ENCODE measurements at regions not wholly inside any gene's neighbourhood (a gene's known extent, or its start where the extent isn't known, plus 50 kb on each side); places are given as distances from the start of the nearest gene placed in this dataset.

GRCh38 chr9:79369676-79370075 lies 202.1 kb upstream of the TLE4 start:
- Mint-ChIP-seq H3K4me3 (no peak overlapping the region), H3K36me3 (no peaks in the 10 kb centered on the region), H3K27me3 (peaks cover 7 to 8% of the 10 kb centered on the region in 2 donors), H3K27ac (no peak overlapping the region), H3K4me1 (ENCODE audit: low read depth in 2 of 2) (no peaks in the 10 kb centered on the region), H3K9me3 (no peaks in the 10 kb centered on the region)
- no peak for DNase-seq (ENCODE audit: low spot score)
- ATAC-seq = no peak

DNA sequence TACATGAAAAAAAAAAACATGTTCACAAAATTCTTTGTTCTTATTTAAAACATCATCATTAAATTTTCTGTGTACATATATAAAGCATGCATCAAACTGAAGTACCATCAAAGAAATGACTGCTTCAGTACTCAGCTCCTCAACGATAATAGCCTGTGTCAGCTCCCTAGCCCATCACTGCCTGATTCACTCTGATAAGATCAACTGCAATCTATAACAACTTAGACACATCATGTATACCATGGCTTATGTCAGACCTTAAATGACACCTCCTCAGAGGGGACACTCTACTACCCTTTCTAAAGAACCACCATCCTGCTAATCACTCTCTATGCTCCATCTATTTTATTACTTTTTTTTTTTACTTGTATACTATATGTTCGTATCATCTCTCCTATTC lies 200.5 kb upstream of the TLE4 start:
- ATAC-seq = no peak
- Mint-ChIP-seq H3K27me3 (peaks cover 11 to 13% of the 10 kb centered on the region in 2 donors), H3K27ac (no peak overlapping the region), H3K36me3 (no peaks in the 10 kb centered on the region), H3K4me1 (ENCODE audit: low read depth in 2 of 2) (no peaks in the 10 kb centered on the region), H3K4me3 (no peak overlapping the region), H3K9me3 (no peaks in the 10 kb centered on the region)
- no peak for DNase-seq (ENCODE audit: low spot score)

DNA sequence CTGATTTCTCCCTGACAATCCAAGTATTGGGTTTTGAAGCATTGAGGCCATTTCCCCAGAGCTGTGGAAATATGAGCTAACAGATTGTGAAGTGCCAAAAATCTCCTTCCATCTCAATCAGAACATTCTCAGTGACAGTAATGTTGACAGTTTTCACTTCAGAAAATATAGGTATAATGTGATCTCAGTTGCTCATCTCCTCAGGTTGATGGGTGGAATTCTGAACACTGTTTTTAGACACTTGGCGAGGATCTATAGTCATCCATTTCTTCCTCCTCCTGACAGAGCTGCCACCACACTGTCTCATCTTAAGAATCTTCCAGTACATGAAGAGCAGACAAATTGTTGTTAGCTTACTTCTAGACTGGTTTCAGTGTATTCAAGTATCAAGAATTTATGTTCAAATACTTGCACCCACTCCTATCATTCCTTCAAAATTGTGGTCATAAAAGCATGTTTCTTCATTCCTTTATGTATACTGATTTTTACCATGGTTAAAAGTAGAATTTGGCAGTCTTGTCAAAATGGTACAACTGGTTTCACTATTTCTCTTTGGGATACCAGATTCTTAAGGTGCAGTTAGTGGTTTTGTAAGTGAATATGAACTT lies 199.7 kb upstream of the TLE4 start:
- H3K4me1 Mint-ChIP-seq (ENCODE audit: low read depth in 2 of 2) = no peaks in the 10 kb centered on the region
- DNase-seq (ENCODE audit: low spot score) = no peak
- peaks cover 1% of the 10 kb centered on the region for H3K9me3 Mint-ChIP-seq
- H3K27ac Mint-ChIP-seq = no peak overlapping the region
- peaks cover 13% of the 10 kb centered on the region in 2 donors for H3K27me3 Mint-ChIP-seq
- H3K4me3 Mint-ChIP-seq = no peak overlapping the region
- ATAC-seq = no peak
- no peaks in the 10 kb centered on the region for H3K36me3 Mint-ChIP-seq

- Mint-ChIP-seq H3K27ac (no peak overlapping the region), H3K27me3 (peaks cover 20 to 21% of the 10 kb centered on the region in 2 donors), H3K36me3 (no peaks in the 10 kb centered on the region), H3K4me1 (ENCODE audit: low read depth in 2 of 2) (no peaks in the 10 kb centered on the region), H3K4me3 (no peak overlapping the region), H3K9me3 (peaks cover 3% of the 10 kb centered on the region)
- ATAC-seq (no peak), DNase-seq (ENCODE audit: low spot score) (no peak)
Measured at GRCh38 chr9:79377339-79377855, 194.4 kb upstream of the TLE4 start.

DNA sequence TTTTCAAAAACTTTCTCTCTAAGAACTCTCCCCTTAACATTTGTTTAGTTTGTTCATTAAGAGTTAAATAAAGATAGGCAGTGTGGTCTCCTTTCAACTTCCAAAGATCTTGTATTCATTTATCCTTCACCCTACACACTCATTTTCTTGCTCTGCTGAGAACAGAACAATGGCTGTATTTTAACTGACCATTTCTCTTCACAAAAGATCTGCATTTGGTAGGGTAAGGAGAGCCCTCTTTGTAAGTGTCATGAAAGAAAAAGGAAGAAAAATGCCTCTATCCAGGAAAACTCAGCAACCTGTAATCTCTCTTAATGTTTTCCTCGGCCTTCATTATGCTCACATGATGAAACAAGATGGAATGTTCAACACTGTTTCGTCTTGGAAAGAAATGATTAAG lies 193.7 kb upstream of the TLE4 start:
- no peak overlapping the region for H3K27ac Mint-ChIP-seq
- no peak overlapping the region for H3K4me3 Mint-ChIP-seq
- H3K4me1 Mint-ChIP-seq (ENCODE audit: low read depth in 2 of 2) = no peaks in the 10 kb centered on the region
- no peaks in the 10 kb centered on the region for H3K36me3 Mint-ChIP-seq
- peaks cover 20 to 23% of the 10 kb centered on the region in 2 donors for H3K27me3 Mint-ChIP-seq
- peaks cover 3% of the 10 kb centered on the region for H3K9me3 Mint-ChIP-seq
- no peak for ATAC-seq
- DNase-seq (ENCODE audit: low spot score) = no peak

GRCh38 chr9:79382044-79382443 lies 189.7 kb upstream of the TLE4 start:
- DNase-seq (ENCODE audit: low spot score) (no peak), ATAC-seq (no peak)
- no peak overlapping the region for H3K4me3 Mint-ChIP-seq
- H3K36me3 Mint-ChIP-seq = no peaks in the 10 kb centered on the region
- H3K27me3 Mint-ChIP-seq = peaks cover 17 to 25% of the 10 kb centered on the region in 2 donors
- no peak overlapping the region for H3K27ac Mint-ChIP-seq
- H3K4me1 Mint-ChIP-seq (ENCODE audit: low read depth in 2 of 2) = no peaks in the 10 kb centered on the region
- peaks cover 1% of the 10 kb centered on the region for H3K9me3 Mint-ChIP-seq

- Mint-ChIP-seq H3K36me3 (no peaks in the 10 kb centered on the region), H3K4me3 (no peak overlapping the region), H3K4me1 (ENCODE audit: low read depth in 2 of 2) (no peaks in the 10 kb centered on the region), H3K27me3 (peaks cover 16 to 25% of the 10 kb centered on the region in 2 donors), H3K9me3 (no peaks in the 10 kb centered on the region), H3K27ac (no peak overlapping the region)
- DNase-seq (ENCODE audit: low spot score) (no peak), ATAC-seq (no peak)
Measured at GRCh38 chr9:79382458-79382857, 189.3 kb upstream of the TLE4 start.

DNA sequence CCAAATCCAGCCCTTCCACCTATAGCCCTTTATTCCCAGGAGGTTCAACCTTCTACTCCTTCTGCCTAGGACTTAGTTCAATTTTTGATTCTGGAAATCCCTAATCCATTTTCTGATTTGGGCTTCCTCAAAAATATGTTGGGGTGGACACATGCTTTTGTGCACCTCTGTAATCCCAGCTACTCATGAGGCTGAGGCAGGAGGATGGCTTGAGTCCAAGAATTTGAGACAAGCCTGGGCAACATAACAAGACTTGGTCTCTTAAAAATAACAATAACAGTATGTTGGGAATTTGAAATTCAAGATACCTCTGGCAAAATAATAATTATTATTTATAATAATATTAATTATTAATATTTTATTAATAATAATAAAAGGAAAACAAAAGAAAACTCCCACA lies 188.7 kb upstream of the TLE4 start:
- Mint-ChIP-seq H3K27ac (no peak overlapping the region), H3K27me3 (peaks cover 16 to 25% of the 10 kb centered on the region in 2 donors), H3K4me3 (no peak overlapping the region), H3K9me3 (no peaks in the 10 kb centered on the region), H3K4me1 (ENCODE audit: low read depth in 2 of 2) (no peaks in the 10 kb centered on the region), H3K36me3 (no peaks in the 10 kb centered on the region)
- ATAC-seq = no peak
- DNase-seq (ENCODE audit: low spot score) = no peak

DNA sequence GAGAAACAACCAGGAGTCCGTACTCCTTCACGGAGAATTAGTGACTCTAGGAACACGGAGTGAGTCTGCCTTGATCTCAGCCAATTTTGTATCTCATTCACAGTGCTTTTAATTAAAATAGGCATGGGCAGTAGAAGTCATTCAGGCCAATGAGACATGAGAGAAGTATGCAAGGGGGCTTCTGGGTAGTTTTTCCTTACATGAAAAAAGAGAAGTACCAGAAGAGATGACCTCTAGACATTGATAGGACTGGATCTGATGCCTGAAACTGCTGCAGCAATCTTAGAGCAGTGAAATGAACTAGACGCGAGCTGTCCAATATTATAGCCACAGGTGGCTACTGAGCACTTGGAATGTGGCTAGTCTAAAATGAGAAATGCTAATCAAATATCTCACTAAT lies 187.7 kb upstream of the TLE4 start:
- no peaks in the 10 kb centered on the region for H3K4me1 Mint-ChIP-seq (ENCODE audit: low read depth in 2 of 2)
- peaks cover 16 to 24% of the 10 kb centered on the region in 2 donors for H3K27me3 Mint-ChIP-seq
- DNase-seq (ENCODE audit: low spot score) = no peak

GRCh38 chr9:79384501-79384900 lies 187.3 kb upstream of the TLE4 start:
- Mint-ChIP-seq H3K27ac (no peak overlapping the region), H3K27me3 (peaks cover 13 to 20% of the 10 kb centered on the region in 2 donors), H3K9me3 (no peaks in the 10 kb centered on the region), H3K4me3 (no peak overlapping the region), H3K4me1 (ENCODE audit: low read depth in 2 of 2) (no peaks in the 10 kb centered on the region), H3K36me3 (no peaks in the 10 kb centered on the region)
- DNase-seq (ENCODE audit: low spot score) (no peak), ATAC-seq (no peak)

More for the DNA sequence above, 187.7 kb upstream of the TLE4 start:
- H3K4me3 Mint-ChIP-seq = no peak overlapping the region
- no peak for ATAC-seq
- H3K9me3 Mint-ChIP-seq = no peaks in the 10 kb centered on the region
- H3K27ac Mint-ChIP-seq = no peak overlapping the region
- no peaks in the 10 kb centered on the region for H3K36me3 Mint-ChIP-seq

GRCh38 chr9:79387101-79387835 lies 184.5 kb upstream of the TLE4 start:
- DNase-seq (ENCODE audit: low spot score) = no peak
- no peaks in the 10 kb centered on the region for H3K36me3 Mint-ChIP-seq

DNA sequence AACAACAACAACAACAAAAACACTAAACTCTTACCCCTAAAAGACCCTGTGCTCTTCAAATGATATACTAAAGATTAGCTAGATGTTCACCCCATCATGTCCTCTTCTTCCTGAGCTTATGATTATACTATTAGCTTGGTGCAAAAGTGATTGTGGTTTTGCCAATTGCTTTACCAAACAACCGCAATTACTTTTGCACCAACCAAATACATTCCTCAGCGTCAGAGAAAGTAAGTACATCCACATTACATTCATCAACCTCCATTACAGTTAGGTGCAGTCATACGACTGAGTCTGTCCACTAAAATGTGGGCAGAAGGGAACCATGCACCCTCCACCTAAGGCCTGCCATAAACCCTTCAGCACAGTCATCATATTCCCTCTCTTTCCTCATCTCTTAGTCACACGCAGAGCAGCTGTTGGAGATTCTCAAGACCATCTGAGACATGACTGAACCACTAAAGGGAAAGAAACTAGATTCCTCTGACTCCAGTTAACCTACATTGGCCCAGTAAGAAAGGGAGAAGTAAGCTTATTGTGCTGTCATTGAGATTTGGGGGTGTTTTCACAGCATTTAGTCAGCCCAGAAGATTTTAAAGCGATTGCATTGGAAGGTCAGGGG lies 181.6 kb upstream of the TLE4 start:
- peaks cover 2 to 31% of the 10 kb centered on the region in 2 donors for H3K27me3 Mint-ChIP-seq
- no peak for ATAC-seq
- no peak overlapping the region for H3K27ac Mint-ChIP-seq
- H3K9me3 Mint-ChIP-seq = no peaks in the 10 kb centered on the region
- H3K4me3 Mint-ChIP-seq = no peak overlapping the region
- H3K4me1 Mint-ChIP-seq (ENCODE audit: low read depth in 2 of 2) = no peaks in the 10 kb centered on the region
- H3K36me3 Mint-ChIP-seq = no peaks in the 10 kb centered on the region
- DNase-seq (ENCODE audit: low spot score) = no peak

More at GRCh38 chr9:79387101-79387835, 184.5 kb upstream of the TLE4 start:
- H3K27me3 Mint-ChIP-seq = peaks cover 6 to 23% of the 10 kb centered on the region in 2 donors
- no peak overlapping the region for H3K27ac Mint-ChIP-seq
- no peak overlapping the region for H3K4me3 Mint-ChIP-seq
- no peaks in the 10 kb centered on the region for H3K9me3 Mint-ChIP-seq
- no peak for ATAC-seq
- no peaks in the 10 kb centered on the region for H3K4me1 Mint-ChIP-seq (ENCODE audit: low read depth in 2 of 2)

GRCh38 chr9:79390781-79391770 lies 180.7 kb upstream of the TLE4 start:
- DNase-seq (ENCODE audit: low spot score) (no peak), ATAC-seq (no peak)
- H3K27me3 Mint-ChIP-seq = peaks cover 2 to 24% of the 10 kb centered on the region in 2 donors
- H3K4me3 Mint-ChIP-seq = no peak overlapping the region
- no peaks in the 10 kb centered on the region for H3K4me1 Mint-ChIP-seq (ENCODE audit: low read depth in 2 of 2)
- H3K36me3 Mint-ChIP-seq = no peaks in the 10 kb centered on the region
- H3K27ac Mint-ChIP-seq = no peak overlapping the region
- H3K9me3 Mint-ChIP-seq = no peaks in the 10 kb centered on the region

Measured in natural killer cell treated with Interleukin-12 subunit alpha and Interleukin-12 subunit beta and Interleukin-15 and Interleukin-18, amount 100 ng/mL, for 72 hours (primary cell).